ENCODE measurements at regions not wholly inside any gene's neighbourhood (a gene's known extent, or its start where the extent isn't known, plus 50 kb on each side); places are given as distances from the start of the nearest gene placed in this dataset.

- no peaks in the 10 kb centered on the region for H3K36me3 ChIP-seq (ENCODE audit: insufficient read depth, low read length)
- no peaks in the 10 kb centered on the region for H3K4me1 ChIP-seq (ENCODE audit: insufficient read depth, low read length)
- H3K27me3 ChIP-seq (ENCODE audit: insufficient read depth, low read length, poor library complexity): no peaks in the 10 kb centered on the region
- H3K9me3 ChIP-seq (ENCODE audit: insufficient read depth, low read length, severe bottlenecking): no peaks in the 10 kb centered on the region
- H3K4me3 ChIP-seq (ENCODE audit: low read depth in 1 of 2, low read length in 2 of 2): no peak overlapping the region
- no peak overlapping the region for H3K27ac ChIP-seq (ENCODE audit: low read length)
- H3K79me2 ChIP-seq (ENCODE audit: insufficient read depth, low read length): no peaks in the 10 kb centered on the region
- no peak overlapping the region for H2AFZ ChIP-seq (ENCODE audit: low read depth, low read length)
- no peaks in the 10 kb centered on the region for H4K20me1 ChIP-seq (ENCODE audit: insufficient read depth, low read length)
- no peak overlapping the region for H3K9ac ChIP-seq (ENCODE audit: low read depth, low read length)
- H3K4me2 ChIP-seq (ENCODE audit: insufficient read depth, low read length): no peak overlapping the region
- TF ChIP-seq CTCF (IDR thresholded peaks at IDR 0.05; ENCODE audit: borderline replicate concordance, extremely low read depth, low read length, poor library complexity, severe bottlenecking) (no peak), EZH2 (IDR thresholded peaks at IDR 0.05; ENCODE audit: borderline replicate concordance, low read depth, low read length, severe bottlenecking) (no peak)
- no peak for DNase-seq
- ATAC-seq (ENCODE audit: insufficient read depth, low read depth): no peak
Measured at GRCh38 chr2:14899621-14900414, 267.3 kb downstream of the LRATD1 start.

GRCh38 chr2:14901737-14902136, 269.2 kb downstream of the LRATD1 start:
- TF ChIP-seq CTCF (IDR thresholded peaks at IDR 0.05; ENCODE audit: borderline replicate concordance, extremely low read depth, low read length, poor library complexity, severe bottlenecking) (no peak), EZH2 (IDR thresholded peaks at IDR 0.05; ENCODE audit: borderline replicate concordance, low read depth, low read length, severe bottlenecking) (no peak)
- DNase-seq (no peak), ATAC-seq (ENCODE audit: insufficient read depth, low read depth) (no peak)
- Histone ChIP-seq H3K36me3 (ENCODE audit: insufficient read depth, low read length) (no peaks in the 10 kb centered on the region), H3K4me2 (ENCODE audit: insufficient read depth, low read length) (no peak overlapping the region), H3K9me3 (ENCODE audit: insufficient read depth, low read length, severe bottlenecking) (no peaks in the 10 kb centered on the region), H4K20me1 (ENCODE audit: insufficient read depth, low read length) (no peaks in the 10 kb centered on the region), H3K27me3 (ENCODE audit: insufficient read depth, low read length, poor library complexity) (no peaks in the 10 kb centered on the region), H3K4me3 (ENCODE audit: low read depth in 1 of 2, low read length in 2 of 2) (no peak overlapping the region), H3K4me1 (ENCODE audit: insufficient read depth, low read length) (no peaks in the 10 kb centered on the region), H2AFZ (ENCODE audit: low read depth, low read length) (no peak overlapping the region), H3K9ac (ENCODE audit: low read depth, low read length) (no peak overlapping the region), H3K27ac (ENCODE audit: low read length) (no peak overlapping the region), H3K79me2 (ENCODE audit: insufficient read depth, low read length) (no peaks in the 10 kb centered on the region)

- H3K79me2 ChIP-seq (ENCODE audit: insufficient read depth, low read length): no peaks in the 10 kb centered on the region
- H3K36me3 ChIP-seq (ENCODE audit: insufficient read depth, low read length): no peaks in the 10 kb centered on the region
Measured at GRCh38 chr2:14902953-14903352, 270.4 kb downstream of the LRATD1 start.

More at GRCh38 chr2:14902953-14903352, 270.4 kb downstream of the LRATD1 start:
- TF ChIP-seq CTCF (IDR thresholded peaks at IDR 0.05; ENCODE audit: borderline replicate concordance, extremely low read depth, low read length, poor library complexity, severe bottlenecking): no peak
- TF ChIP-seq EZH2 (IDR thresholded peaks at IDR 0.05; ENCODE audit: borderline replicate concordance, low read depth, low read length, severe bottlenecking): no peak
- Histone ChIP-seq H3K4me1 (ENCODE audit: insufficient read depth, low read length) (no peaks in the 10 kb centered on the region), H3K4me3 (ENCODE audit: low read depth in 1 of 2, low read length in 2 of 2) (no peak overlapping the region), H3K9ac (ENCODE audit: low read depth, low read length) (no peak overlapping the region), H4K20me1 (ENCODE audit: insufficient read depth, low read length) (no peaks in the 10 kb centered on the region), H2AFZ (ENCODE audit: low read depth, low read length) (no peak overlapping the region), H3K9me3 (ENCODE audit: insufficient read depth, low read length, severe bottlenecking) (no peaks in the 10 kb centered on the region), H3K4me2 (ENCODE audit: insufficient read depth, low read length) (no peak overlapping the region), H3K27me3 (ENCODE audit: insufficient read depth, low read length, poor library complexity) (no peaks in the 10 kb centered on the region), H3K27ac (ENCODE audit: low read length) (no peak overlapping the region)
- no peak for DNase-seq
- no peak for ATAC-seq (ENCODE audit: insufficient read depth, low read depth)
